ENCODE measurements at regions not wholly inside any gene's neighbourhood (a gene's known extent, or its start where the extent isn't known, plus 50 kb on each side); places are given as distances from the start of the nearest gene placed in this dataset.

GRCh38 chr20:48150568-48150967 is 365.3 kb upstream of the SULF2 start:
- Histone ChIP-seq H3K27ac (ENCODE audit: low read depth, low read length) (no peak overlapping the region), H3K4me1 (ENCODE audit: control insufficient read depth in 3 of 3, insufficient read depth in 3 of 3, low read length in 3 of 3) (no peaks in the 10 kb centered on the region), H3K9ac (ENCODE audit: low read depth in 1 of 3, low read length in 3 of 3) (no peak overlapping the region), H3K27me3 (ENCODE audit: control insufficient read depth in 3 of 3, insufficient read depth in 3 of 3, low read length in 3 of 3) (peaks cover 6 to 40% (median 7%) of the 10 kb centered on the region in 3 donors), H3K4me3 (ENCODE audit: low read length in 3 of 3) (no peak overlapping the region), H3K9me3 (ENCODE audit: control insufficient read depth in 3 of 3, low read length in 3 of 3) (no peaks in the 10 kb centered on the region), H3K36me3 (ENCODE audit: control insufficient read depth in 3 of 3, insufficient read depth in 3 of 3, low read length in 3 of 3) (no peaks in the 10 kb centered on the region)

- peaks cover 6 to 36% (median 7%) of the 10 kb centered on the region in 3 donors for H3K27me3 ChIP-seq (ENCODE audit: control insufficient read depth in 3 of 3, insufficient read depth in 3 of 3, low read length in 3 of 3)
- H3K4me3 ChIP-seq (ENCODE audit: low read length in 3 of 3): no peak overlapping the region
- no peaks in the 10 kb centered on the region for H3K9me3 ChIP-seq (ENCODE audit: control insufficient read depth in 3 of 3, low read length in 3 of 3)
- no peaks in the 10 kb centered on the region for H3K36me3 ChIP-seq (ENCODE audit: control insufficient read depth in 3 of 3, insufficient read depth in 3 of 3, low read length in 3 of 3)
- no peak overlapping the region for H3K27ac ChIP-seq (ENCODE audit: low read depth, low read length)
- H3K4me1 ChIP-seq (ENCODE audit: control insufficient read depth in 3 of 3, insufficient read depth in 3 of 3, low read length in 3 of 3): no peaks in the 10 kb centered on the region
- no peak overlapping the region for H3K9ac ChIP-seq (ENCODE audit: low read depth in 1 of 3, low read length in 3 of 3)
These were observed 364.6 kb upstream of the SULF2 start for GRCh38 chr20:48149902-48150301.

GRCh38 chr20:48148916-48149672 is 363.8 kb upstream of the SULF2 start:
- Histone ChIP-seq H3K27ac (ENCODE audit: low read depth, low read length) (no peak overlapping the region), H3K4me1 (ENCODE audit: control insufficient read depth in 3 of 3, insufficient read depth in 3 of 3, low read length in 3 of 3) (no peaks in the 10 kb centered on the region), H3K27me3 (ENCODE audit: control insufficient read depth in 3 of 3, insufficient read depth in 3 of 3, low read length in 3 of 3) (peaks cover 0 to 30% (median 7%) of the 10 kb centered on the region in 3 donors), H3K9me3 (ENCODE audit: control insufficient read depth in 3 of 3, low read length in 3 of 3) (no peaks in the 10 kb centered on the region), H3K36me3 (ENCODE audit: control insufficient read depth in 3 of 3, insufficient read depth in 3 of 3, low read length in 3 of 3) (no peaks in the 10 kb centered on the region), H3K4me3 (ENCODE audit: low read length in 3 of 3) (no peak overlapping the region), H3K9ac (ENCODE audit: low read depth in 1 of 3, low read length in 3 of 3) (no peak overlapping the region)

GRCh38 chr20:48148020-48148419 is 362.7 kb upstream of the SULF2 start:
- H3K27ac ChIP-seq (ENCODE audit: low read depth, low read length): no peak overlapping the region
- no peaks in the 10 kb centered on the region for H3K4me1 ChIP-seq (ENCODE audit: control insufficient read depth in 3 of 3, insufficient read depth in 3 of 3, low read length in 3 of 3)
- no peak overlapping the region for H3K9ac ChIP-seq (ENCODE audit: low read depth in 1 of 3, low read length in 3 of 3)
- peaks cover under 1 to 21% (median 4%) of the 10 kb centered on the region in 3 donors for H3K27me3 ChIP-seq (ENCODE audit: control insufficient read depth in 3 of 3, insufficient read depth in 3 of 3, low read length in 3 of 3)
- no peaks in the 10 kb centered on the region for H3K9me3 ChIP-seq (ENCODE audit: control insufficient read depth in 3 of 3, low read length in 3 of 3)
- H3K36me3 ChIP-seq (ENCODE audit: control insufficient read depth in 3 of 3, insufficient read depth in 3 of 3, low read length in 3 of 3): no peaks in the 10 kb centered on the region
- H3K4me3 ChIP-seq (ENCODE audit: low read length in 3 of 3): no peak overlapping the region

GRCh38 chr20:48147311-48147710 is 362.0 kb upstream of the SULF2 start:
- H3K4me3 ChIP-seq (ENCODE audit: low read length in 3 of 3): no peak overlapping the region
- no peak overlapping the region for H3K27ac ChIP-seq (ENCODE audit: low read depth, low read length)
- no peaks in the 10 kb centered on the region for H3K9me3 ChIP-seq (ENCODE audit: control insufficient read depth in 3 of 3, low read length in 3 of 3)
- no peak overlapping the region for H3K9ac ChIP-seq (ENCODE audit: low read depth in 1 of 3, low read length in 3 of 3)
- peaks cover 2 to 20% (median 4%) of the 10 kb centered on the region in 3 donors for H3K27me3 ChIP-seq (ENCODE audit: control insufficient read depth in 3 of 3, insufficient read depth in 3 of 3, low read length in 3 of 3)
- no peaks in the 10 kb centered on the region for H3K36me3 ChIP-seq (ENCODE audit: control insufficient read depth in 3 of 3, insufficient read depth in 3 of 3, low read length in 3 of 3)
- H3K4me1 ChIP-seq (ENCODE audit: control insufficient read depth in 3 of 3, insufficient read depth in 3 of 3, low read length in 3 of 3): no peaks in the 10 kb centered on the region

GRCh38 chr20:48146877-48147276 is 361.6 kb upstream of the SULF2 start:
- Histone ChIP-seq H3K4me1 (ENCODE audit: control insufficient read depth in 3 of 3, insufficient read depth in 3 of 3, low read length in 3 of 3) (no peaks in the 10 kb centered on the region), H3K4me3 (ENCODE audit: low read length in 3 of 3) (no peak overlapping the region), H3K27ac (ENCODE audit: low read depth, low read length) (no peak overlapping the region), H3K9me3 (ENCODE audit: control insufficient read depth in 3 of 3, low read length in 3 of 3) (no peaks in the 10 kb centered on the region), H3K9ac (ENCODE audit: low read depth in 1 of 3, low read length in 3 of 3) (no peak overlapping the region), H3K27me3 (ENCODE audit: control insufficient read depth in 3 of 3, insufficient read depth in 3 of 3, low read length in 3 of 3) (peaks cover 2 to 21% (median 4%) of the 10 kb centered on the region in 3 donors), H3K36me3 (ENCODE audit: control insufficient read depth in 3 of 3, insufficient read depth in 3 of 3, low read length in 3 of 3) (no peaks in the 10 kb centered on the region)

GRCh38 chr20:48146308-48146707 is 361.0 kb upstream of the SULF2 start:
- H3K4me1 ChIP-seq (ENCODE audit: control insufficient read depth in 3 of 3, insufficient read depth in 3 of 3, low read length in 3 of 3): no peaks in the 10 kb centered on the region
- H3K9ac ChIP-seq (ENCODE audit: low read depth in 1 of 3, low read length in 3 of 3): no peak overlapping the region
- H3K9me3 ChIP-seq (ENCODE audit: control insufficient read depth in 3 of 3, low read length in 3 of 3): peaks cover 0 to 3% (median 0%) of the 10 kb centered on the region in 3 donors
- H3K27ac ChIP-seq (ENCODE audit: low read depth, low read length): no peak overlapping the region
- H3K36me3 ChIP-seq (ENCODE audit: control insufficient read depth in 3 of 3, insufficient read depth in 3 of 3, low read length in 3 of 3): no peaks in the 10 kb centered on the region
- H3K4me3 ChIP-seq (ENCODE audit: low read length in 3 of 3): no peak overlapping the region
- H3K27me3 ChIP-seq (ENCODE audit: control insufficient read depth in 3 of 3, insufficient read depth in 3 of 3, low read length in 3 of 3): peaks cover 2 to 20% (median 4%) of the 10 kb centered on the region in 3 donors

GRCh38 chr20:48143435-48144081 is 358.3 kb upstream of the SULF2 start:
- H3K27me3 ChIP-seq (ENCODE audit: control insufficient read depth in 3 of 3, insufficient read depth in 3 of 3, low read length in 3 of 3): peaks cover 2 to 22% (median 7%) of the 10 kb centered on the region in 3 donors
- H3K4me1 ChIP-seq (ENCODE audit: control insufficient read depth in 3 of 3, insufficient read depth in 3 of 3, low read length in 3 of 3): no peaks in the 10 kb centered on the region
- H3K4me3 ChIP-seq (ENCODE audit: low read length in 3 of 3): no peak overlapping the region
- H3K9ac ChIP-seq (ENCODE audit: low read depth in 1 of 3, low read length in 3 of 3): no peak overlapping the region
- no peak overlapping the region for H3K27ac ChIP-seq (ENCODE audit: low read depth, low read length)
- H3K36me3 ChIP-seq (ENCODE audit: control insufficient read depth in 3 of 3, insufficient read depth in 3 of 3, low read length in 3 of 3): no peaks in the 10 kb centered on the region
- peaks cover 0 to 5% (median 3%) of the 10 kb centered on the region in 3 donors for H3K9me3 ChIP-seq (ENCODE audit: control insufficient read depth in 3 of 3, low read length in 3 of 3)

- Histone ChIP-seq H3K9me3 (ENCODE audit: control insufficient read depth in 3 of 3, low read length in 3 of 3) (peaks cover 0 to 5% (median 3%) of the 10 kb centered on the region in 3 donors), H3K27ac (ENCODE audit: low read depth, low read length) (no peak overlapping the region), H3K4me1 (ENCODE audit: control insufficient read depth in 3 of 3, insufficient read depth in 3 of 3, low read length in 3 of 3) (no peaks in the 10 kb centered on the region), H3K9ac (ENCODE audit: low read depth in 1 of 3, low read length in 3 of 3) (no peak overlapping the region), H3K36me3 (ENCODE audit: control insufficient read depth in 3 of 3, insufficient read depth in 3 of 3, low read length in 3 of 3) (no peaks in the 10 kb centered on the region), H3K27me3 (ENCODE audit: control insufficient read depth in 3 of 3, insufficient read depth in 3 of 3, low read length in 3 of 3) (peaks cover 3 to 27% (median 16%) of the 10 kb centered on the region in 3 donors), H3K4me3 (ENCODE audit: low read length in 3 of 3) (no peak overlapping the region)
These were observed 357.2 kb upstream of the SULF2 start for GRCh38 chr20:48142516-48142773.

- Histone ChIP-seq H3K9me3 (ENCODE audit: control insufficient read depth in 3 of 3, low read length in 3 of 3) (peaks cover 0 to 5% (median 3%) of the 10 kb centered on the region in 3 donors), H3K9ac (ENCODE audit: low read depth in 1 of 3, low read length in 3 of 3) (no peak overlapping the region), H3K4me3 (ENCODE audit: low read length in 3 of 3) (no peak overlapping the region), H3K27ac (ENCODE audit: low read depth, low read length) (no peak overlapping the region), H3K27me3 (ENCODE audit: control insufficient read depth in 3 of 3, insufficient read depth in 3 of 3, low read length in 3 of 3) (peaks cover 6 to 28% (median 21%) of the 10 kb centered on the region in 3 donors), H3K36me3 (ENCODE audit: control insufficient read depth in 3 of 3, insufficient read depth in 3 of 3, low read length in 3 of 3) (no peaks in the 10 kb centered on the region), H3K4me1 (ENCODE audit: control insufficient read depth in 3 of 3, insufficient read depth in 3 of 3, low read length in 3 of 3) (no peaks in the 10 kb centered on the region)
These were observed 356.6 kb upstream of the SULF2 start for GRCh38 chr20:48141660-48142515.
